ENCODE measurements at regions not wholly inside any gene's neighbourhood (a gene's known extent, or its start where the extent isn't known, plus 50 kb on each side); places are given as distances from the start of the nearest gene placed in this dataset.

GRCh38 chr16:48911700-48912099, 301.7 kb upstream of the N4BP1 start:
- TF ChIP-seq CTCF (IDR thresholded peaks at IDR 0.05; ENCODE audit: extremely low read depth, missing control alignments), result no peak
- DNase-seq (ENCODE audit: low spot score), result no peak

- no peak for TF ChIP-seq CTCF (IDR thresholded peaks at IDR 0.05; ENCODE audit: extremely low read depth, missing control alignments)
- no peak for DNase-seq (ENCODE audit: low spot score)
Observed at GRCh38 chr16:48910214-48910613, 300.2 kb upstream of the N4BP1 start.

GRCh38 chr16:48909231-48909630, 299.3 kb upstream of the N4BP1 start:
- DNase-seq (ENCODE audit: low spot score), result no peak
- TF ChIP-seq CTCF (IDR thresholded peaks at IDR 0.05; ENCODE audit: extremely low read depth, missing control alignments), result no peak

- no peak for TF ChIP-seq CTCF (IDR thresholded peaks at IDR 0.05; ENCODE audit: extremely low read depth, missing control alignments)
- DNase-seq (ENCODE audit: low spot score), result peak; percentile 28
Observed at GRCh38 chr16:48907906-48908634, 298.1 kb upstream of the N4BP1 start.

GRCh38 chr16:48905632-48906505, 295.9 kb upstream of the N4BP1 start:
- TF ChIP-seq CTCF (IDR thresholded peaks at IDR 0.05; ENCODE audit: extremely low read depth, missing control alignments), result no peak

GRCh38 chr16:48904333-48904732, 294.4 kb upstream of the N4BP1 start:
- no peak for TF ChIP-seq CTCF (IDR thresholded peaks at IDR 0.05; ENCODE audit: extremely low read depth, missing control alignments)
- DNase-seq (ENCODE audit: low spot score), result no peak

More at GRCh38 chr16:48905632-48906505, 295.9 kb upstream of the N4BP1 start:
- no peak for DNase-seq (ENCODE audit: low spot score)

- no peak for DNase-seq (ENCODE audit: low spot score)
- TF ChIP-seq CTCF (IDR thresholded peaks at IDR 0.05; ENCODE audit: extremely low read depth, missing control alignments), result no peak
Observed at GRCh38 chr16:48903039-48903438, 293.1 kb upstream of the N4BP1 start.
